ENCODE measurements at regions not wholly inside any gene's neighbourhood (a gene's known extent, or its start where the extent isn't known, plus 50 kb on each side); places are given as distances from the start of the nearest gene placed in this dataset.

DNA sequence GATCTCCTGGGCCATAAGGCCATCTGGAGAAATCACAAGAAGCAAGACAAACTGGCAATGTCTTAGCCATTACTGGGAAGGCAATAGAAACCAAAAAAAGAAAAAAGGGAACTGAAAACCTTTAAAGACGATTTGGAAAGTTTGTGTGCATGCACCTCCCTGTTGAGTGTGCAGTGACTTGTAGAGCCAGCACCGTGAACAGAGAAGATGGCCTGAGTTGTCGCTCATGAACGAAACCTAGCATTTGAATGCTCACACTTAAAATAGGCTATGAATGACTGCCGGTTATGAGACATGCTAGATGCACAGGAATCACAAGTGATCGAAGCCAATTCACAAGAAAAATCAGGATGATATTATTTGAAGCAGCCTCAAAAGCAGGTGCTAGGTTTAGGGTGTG is 151.3 kb upstream of the ADO start:
- no peak for DNase-seq (ENCODE audit: low read depth in 3 of 3)

- no peak for DNase-seq (ENCODE audit: low read depth in 3 of 3)
Observed at GRCh38 chr10:62654966-62655336, 149.6 kb upstream of the ADO start.

DNA sequence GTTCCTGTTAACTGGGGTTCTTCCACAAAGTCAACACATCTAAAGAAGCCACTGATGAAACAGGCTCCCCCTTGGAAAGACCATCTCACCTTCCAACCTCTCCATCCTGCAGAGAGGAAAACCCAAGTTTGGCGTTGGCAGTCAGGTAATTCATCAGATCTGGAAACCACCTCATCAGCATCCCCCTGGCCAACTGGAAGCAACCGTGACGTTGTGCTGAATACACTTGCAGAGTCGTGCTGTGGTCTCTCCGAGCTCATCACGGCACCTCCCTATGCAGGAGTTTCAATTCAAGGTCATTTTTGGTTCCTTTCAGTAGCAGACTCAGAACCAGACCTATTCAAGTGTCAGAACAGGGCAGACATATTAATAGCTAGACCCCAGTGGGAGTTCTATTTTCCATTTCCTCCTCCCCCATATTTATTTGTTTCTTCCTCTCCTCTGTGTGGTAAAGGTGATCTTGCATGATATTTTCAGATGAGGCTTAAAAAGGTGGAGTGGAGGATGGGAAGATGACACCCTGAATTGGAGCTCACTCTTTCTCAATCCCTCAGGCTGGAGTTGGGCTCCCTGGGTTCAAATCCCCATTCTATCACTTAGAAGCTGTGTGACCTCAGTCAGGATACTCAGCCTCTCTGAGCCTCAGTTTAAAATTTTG is 149.1 kb upstream of the ADO start:
- DNase-seq (ENCODE audit: low read depth in 3 of 3): no peak

DNA sequence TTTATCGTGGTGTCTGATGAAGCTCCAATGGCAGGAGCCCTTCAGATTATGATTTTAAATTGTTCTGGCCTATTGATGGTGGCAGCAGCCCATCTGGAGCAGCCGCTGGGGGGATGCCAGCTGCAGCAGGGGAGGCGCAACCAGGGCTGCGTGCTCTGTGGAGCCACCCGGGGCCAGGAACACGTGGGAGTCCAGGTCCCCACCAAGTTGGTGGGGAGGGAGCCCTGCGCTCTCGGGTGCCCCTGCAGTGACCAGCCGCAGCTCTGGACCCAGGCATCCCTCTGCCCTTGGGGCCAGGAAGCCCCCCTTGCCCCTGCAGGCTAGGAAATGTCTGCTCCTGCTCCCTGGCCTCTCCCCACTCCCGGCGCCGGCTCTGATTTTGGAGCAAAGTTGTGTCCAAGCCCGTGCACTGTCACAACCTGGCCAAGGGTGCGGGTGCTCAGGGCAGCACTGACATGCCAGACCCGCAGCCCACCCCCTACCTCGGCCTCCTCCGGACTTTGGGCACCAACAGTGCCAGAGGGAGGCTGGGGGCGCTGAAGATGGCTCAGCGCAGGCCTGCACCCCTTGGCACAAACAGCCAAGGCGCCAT is 147.2 kb upstream of the ADO start:
- DNase-seq (ENCODE audit: low read depth in 3 of 3): no peak

- no peak for DNase-seq (ENCODE audit: low read depth in 3 of 3)
Observed at GRCh38 chr10:62658516-62658915, 146.0 kb upstream of the ADO start.

GRCh38 chr10:62661143-62661542 is 143.4 kb upstream of the ADO start:
- no peak for DNase-seq (ENCODE audit: low read depth in 3 of 3)

DNA sequence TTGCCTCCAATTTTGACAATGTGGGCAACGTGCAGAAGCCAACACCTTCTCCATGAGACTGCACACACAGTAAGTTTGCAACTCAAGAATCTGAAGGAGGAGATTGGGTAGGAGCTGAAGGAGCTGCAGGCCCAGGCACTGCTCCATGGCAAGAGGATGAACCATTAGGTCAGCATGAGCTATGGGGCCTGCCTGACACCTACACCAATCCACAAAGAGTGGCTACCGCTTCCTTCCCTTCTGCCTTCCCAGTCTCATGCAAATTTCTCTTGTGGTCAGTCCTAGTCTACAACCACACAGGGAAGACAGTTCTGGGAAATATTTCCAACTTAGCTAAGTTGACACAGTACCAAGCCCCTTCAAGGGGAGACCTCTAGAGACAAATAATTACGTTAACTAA is 142.0 kb upstream of the ADO start:
- no peak for DNase-seq (ENCODE audit: low read depth in 3 of 3)

DNA sequence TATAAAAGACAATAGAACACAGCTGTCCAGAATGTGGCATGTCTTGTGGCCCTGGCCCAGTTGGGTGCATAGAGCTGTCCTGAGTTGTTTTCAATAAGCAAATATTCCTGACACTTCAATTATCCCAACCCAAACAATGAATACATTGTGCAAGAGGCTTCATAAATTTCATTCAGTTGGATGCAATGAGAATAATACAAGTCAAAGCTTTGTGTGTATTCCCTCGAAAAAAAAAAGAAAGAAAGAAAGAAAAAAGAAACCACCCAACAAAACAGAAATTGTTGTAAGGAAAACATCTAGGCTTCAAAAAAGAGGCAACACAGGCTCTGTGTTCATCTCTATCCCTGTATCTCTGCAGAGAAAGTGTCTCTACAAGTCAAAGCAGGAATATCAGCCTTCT is 138.7 kb upstream of the ADO start:
- no peak for DNase-seq (ENCODE audit: low read depth in 3 of 3)

GRCh38 chr10:62666275-62666674 is 138.2 kb upstream of the ADO start:
- DNase-seq (ENCODE audit: low read depth in 3 of 3): no peak

DNA sequence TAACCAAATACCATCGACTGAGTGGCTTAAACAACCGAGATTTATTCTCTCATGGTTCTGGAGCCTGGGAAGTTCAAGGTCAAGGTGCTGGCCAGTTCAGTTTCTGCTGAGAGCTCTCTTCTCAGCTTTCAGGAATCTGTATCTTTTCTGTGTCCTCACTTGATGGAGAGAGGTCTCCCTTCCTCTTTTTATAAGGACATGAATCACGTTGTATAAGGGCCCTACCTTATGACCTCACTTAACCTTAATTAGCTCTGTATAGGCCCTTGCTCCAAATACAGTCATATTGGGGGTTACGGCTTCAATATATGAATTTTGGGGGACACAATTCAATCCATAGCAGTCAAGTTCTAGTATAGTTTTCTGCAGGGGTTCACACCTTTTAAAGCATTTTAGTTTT is 135.2 kb upstream of the ADO start:
- DNase-seq (ENCODE audit: low read depth in 3 of 3): no peak

- no peak for DNase-seq (ENCODE audit: low read depth in 3 of 3)
Observed at GRCh38 chr10:62671104-62671503, 133.4 kb upstream of the ADO start.

DNA sequence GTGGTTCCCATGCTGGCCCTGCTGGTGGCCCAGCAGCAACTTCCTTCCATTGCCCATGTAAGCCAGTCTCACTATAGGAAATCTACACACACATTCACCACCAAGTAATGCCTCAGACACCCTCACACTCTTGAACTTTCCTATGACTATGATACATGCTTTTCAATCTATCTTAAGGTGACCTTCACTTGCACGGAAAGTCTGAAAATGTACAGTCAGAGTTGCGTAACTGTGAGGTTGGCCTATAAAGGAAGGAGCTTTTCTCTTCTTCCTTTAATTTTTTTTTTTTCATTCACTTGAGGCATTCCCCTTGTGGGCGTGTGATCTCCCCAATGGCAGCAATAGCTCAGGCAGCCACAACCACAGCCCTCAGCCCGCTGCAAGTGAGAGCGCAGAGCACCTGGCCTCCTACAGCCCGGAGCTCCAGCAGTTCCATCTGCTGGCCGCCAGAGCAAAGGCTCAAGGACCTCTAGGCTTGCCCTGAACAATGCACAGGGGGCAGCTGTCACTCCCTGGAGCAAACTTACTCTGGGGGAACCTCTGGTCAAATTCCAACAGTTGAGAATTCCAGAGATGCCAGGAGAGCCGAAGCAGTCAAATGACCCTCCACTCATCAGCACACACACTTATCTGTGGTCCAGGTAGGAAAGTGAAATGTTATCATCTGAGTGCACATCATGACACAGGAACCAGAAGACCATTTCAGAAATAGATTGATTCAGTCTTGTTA is 123.1 kb upstream of the ADO start:
- peak; percentile 68 to 85 (median 69) for DNase-seq (ENCODE audit: low read depth in 3 of 3)

DNA sequence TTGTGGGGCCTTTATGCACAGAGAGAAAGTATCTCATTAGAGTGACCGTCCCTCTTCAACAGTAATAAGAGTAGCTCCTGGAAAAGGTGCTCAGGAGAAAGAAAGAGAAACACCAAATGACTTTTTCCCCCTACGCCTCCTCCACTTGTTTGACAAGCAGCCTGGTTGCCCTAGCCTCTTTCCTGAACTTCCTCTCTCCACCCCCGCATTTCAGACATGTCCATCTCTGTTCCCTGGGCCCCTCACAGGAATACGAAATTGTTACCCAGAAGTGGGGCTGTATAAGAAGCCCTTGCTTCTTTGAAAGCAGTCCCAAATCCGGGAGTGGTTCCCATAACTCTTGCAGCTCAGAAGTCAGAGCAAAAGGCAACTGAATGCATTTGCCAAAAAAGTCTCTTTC is 119.6 kb upstream of the ADO start:
- DNase-seq (ENCODE audit: low read depth in 3 of 3): no peak

- no peak for DNase-seq (ENCODE audit: low read depth in 3 of 3)
Observed at GRCh38 chr10:62687230-62687748, 117.2 kb upstream of the ADO start.

GRCh38 chr10:62688971-62689700 is 115.4 kb upstream of the ADO start:
- DNase-seq (ENCODE audit: low read depth in 3 of 3): no peak

DNA sequence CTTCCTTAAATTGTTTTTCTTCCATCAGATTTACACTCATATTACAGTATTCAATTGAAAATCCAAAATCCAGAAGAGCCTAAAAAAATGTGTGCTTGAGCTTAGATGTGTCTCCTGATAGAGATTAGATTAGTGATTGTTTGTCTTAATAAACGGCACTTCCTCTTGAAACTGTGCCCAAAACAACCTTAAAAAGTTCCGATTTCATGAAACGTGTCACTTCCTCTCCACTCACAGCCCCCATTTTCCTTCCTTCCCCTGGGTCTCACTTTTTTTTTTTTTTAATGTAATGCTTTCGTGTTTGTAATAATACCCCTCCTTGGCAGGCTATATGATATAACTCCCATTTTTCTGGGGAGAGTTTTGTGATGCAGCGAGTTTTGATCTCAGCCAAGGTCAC is 114.8 kb upstream of the ADO start:
- no peak for DNase-seq (ENCODE audit: low read depth in 3 of 3)

DNA sequence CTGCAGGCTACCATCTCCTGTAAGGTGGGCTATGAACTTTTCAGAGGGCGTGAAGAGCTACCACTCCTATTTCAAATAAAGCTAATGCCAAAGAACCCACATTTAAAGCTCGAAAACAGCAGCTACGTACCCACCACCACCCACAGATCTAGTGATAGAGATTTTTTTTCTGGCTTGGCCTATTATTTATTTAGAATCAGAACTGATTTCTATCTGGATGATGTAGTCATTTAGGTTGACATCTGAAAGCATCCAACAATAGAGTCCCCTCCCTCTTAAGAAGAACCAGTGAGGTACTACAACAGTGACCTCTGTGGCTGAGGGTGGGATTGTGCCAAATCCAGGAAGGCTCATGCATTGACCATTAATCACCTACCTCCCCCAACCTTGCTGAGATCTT is 113.8 kb upstream of the ADO start:
- DNase-seq (ENCODE audit: low read depth in 3 of 3): no peak

DNA sequence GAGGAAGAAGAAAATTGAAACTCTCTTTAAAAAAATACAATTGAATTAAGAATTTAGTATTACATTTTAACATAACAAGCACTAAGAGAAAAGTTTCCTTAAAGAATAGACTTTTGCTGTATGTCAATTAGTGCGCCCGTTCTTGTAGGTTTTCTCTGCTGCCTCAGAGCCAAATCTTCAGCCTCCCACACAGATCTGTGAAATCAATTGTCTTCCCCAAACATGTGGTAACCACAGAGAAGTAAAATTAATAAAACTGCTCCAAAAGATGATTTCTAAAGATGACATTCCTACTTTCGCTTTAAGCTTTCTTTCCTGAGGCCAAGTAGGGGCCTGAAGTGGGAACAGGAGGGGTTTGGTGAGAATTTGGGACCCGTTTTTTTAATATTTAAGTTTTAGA is 113.2 kb upstream of the ADO start:
- no peak for DNase-seq (ENCODE audit: low read depth in 3 of 3)

DNA sequence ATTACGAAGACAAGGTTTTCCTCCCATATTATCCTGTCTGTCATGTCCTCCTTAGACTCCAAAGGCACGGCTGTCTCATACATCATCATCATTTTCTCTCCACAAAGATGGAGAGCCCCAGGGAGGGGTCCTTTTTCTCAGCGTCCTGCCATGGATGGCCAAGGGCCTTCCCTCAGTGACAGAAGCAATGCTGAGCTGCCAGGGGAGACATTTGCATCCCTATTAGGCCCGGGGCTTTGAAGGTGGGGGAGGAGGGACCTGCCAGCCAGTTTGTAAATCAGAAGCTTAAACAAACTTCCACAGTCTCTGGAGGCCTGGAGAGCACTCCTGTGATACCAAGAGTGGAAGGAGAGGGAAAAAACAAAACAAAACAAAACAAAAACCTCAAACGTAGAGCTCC is 112.4 kb upstream of the ADO start:
- DNase-seq (ENCODE audit: low read depth in 3 of 3): no peak

DNA sequence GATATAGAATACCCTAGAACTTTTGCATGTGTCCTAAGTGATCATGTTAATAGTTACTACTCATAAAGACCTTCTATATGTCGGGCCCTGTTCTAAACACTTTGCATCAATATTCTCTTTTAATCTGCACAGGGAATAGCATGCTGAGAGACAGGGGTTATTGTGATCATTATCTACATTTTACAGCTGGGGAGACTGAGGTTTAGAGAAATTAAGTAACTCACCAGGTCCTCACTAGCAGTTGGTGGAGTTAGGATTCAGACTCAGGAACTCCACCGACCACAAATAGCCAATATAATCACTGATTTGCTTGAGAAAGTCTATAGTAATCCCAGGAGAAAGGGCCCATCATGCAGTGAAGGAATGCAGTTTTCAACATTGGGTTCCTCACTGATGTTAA is 111.2 kb upstream of the ADO start:
- DNase-seq (ENCODE audit: low read depth in 3 of 3): no peak

DNA sequence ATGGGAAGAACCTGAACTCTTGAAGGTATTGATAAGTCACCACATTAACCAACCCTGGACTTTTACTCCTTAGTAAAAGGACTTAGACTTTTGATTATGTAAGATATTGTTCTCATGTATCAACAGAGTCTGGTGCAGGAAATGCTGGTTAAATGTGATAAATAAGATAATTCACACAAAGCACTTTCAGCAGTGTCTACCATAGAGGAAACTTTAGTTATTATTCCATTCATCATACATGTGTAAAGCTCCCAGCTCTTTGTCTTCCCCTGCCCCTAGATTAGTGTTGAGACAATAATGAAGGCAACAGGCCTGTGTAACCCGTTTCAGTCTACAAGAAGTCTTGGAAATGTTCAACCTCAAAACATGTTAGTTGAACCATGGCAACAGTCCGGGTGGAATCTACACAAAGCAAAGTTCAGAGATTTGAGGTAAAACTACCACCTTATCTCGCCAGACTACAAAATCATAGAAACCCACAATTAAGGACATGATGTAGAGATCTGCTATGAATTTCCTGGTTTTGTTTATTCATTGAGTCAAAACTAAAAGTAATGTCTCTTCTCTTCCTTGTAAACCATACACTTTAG is 109.9 kb upstream of the ADO start:
- no peak for DNase-seq (ENCODE audit: low read depth in 3 of 3)

DNA sequence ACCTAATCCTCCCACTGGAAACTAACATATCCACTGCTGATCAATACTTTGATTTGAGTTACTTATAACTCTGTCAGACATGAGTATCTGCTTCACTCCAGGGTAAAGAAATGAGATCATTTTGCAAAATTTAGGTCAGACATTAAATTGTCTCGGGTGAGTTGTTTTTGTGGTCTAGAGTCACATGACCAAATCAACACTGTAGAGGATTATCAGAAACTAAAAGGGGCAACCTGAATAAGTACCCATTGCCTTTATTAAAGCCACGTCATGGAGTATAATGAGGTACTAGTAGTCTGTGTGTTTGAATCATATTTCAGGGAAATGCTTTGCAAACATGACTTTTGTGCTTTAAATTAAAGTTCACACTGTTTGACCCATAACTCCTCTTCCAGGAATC is 107.7 kb upstream of the ADO start:
- DNase-seq (ENCODE audit: low read depth in 3 of 3): no peak

Data from stimulated activated CD4-positive, alpha-beta T cell treated with anti-CD3 and anti-CD28 coated beads, TNF-alpha, amount 100 ng/mL, for 48 hours (primary cell).